ACHN (cell line): ENCODE measurements at regions not wholly inside any gene's neighbourhood (a gene's known extent, or its start where the extent isn't known, plus 50 kb on each side); places are given as distances from the start of the nearest gene placed in this dataset.
"Not testable (repeated sequence)": the region's sequence is repeated elsewhere in the genome, so short reads cannot be mapped to it uniquely, and the experiment has no call there.

Source experiments
- DNase-seq: peaks from one replicate; pipeline ENCODE4 v3.0.0-alpha.2; 2015
- in situ Hi-C: cut with HindIII; loops from 2 replicates; pipeline ENCODE4 v1.10.0; 2017; ENCODE audit warnings: low sequenced_read_pairs, low pct_ligation_motif_present, low pct_unique_long_range_greater_than_20kb

DNA sequence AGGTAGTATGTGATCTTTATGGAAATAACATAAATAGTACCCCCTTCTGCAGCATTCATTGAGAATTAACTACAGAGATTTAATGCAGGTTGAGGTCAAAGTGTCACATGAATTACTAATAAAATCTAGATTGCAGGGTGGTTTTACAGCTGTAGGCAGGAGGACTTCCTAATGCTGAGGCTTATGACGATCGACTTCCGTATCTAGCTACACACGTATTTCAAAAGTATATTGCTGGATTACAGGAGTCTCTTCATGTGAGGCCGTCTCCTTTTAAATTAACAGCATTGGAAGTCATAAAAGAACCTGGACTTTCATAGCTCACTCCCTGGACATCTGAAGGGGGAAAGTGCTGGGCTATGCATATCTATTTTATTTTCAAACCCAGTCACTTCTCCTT, 180.9 kb downstream of the OSTF1 start:
- DNase-seq = no peak
- in situ Hi-C loops = no loop called here

DNA sequence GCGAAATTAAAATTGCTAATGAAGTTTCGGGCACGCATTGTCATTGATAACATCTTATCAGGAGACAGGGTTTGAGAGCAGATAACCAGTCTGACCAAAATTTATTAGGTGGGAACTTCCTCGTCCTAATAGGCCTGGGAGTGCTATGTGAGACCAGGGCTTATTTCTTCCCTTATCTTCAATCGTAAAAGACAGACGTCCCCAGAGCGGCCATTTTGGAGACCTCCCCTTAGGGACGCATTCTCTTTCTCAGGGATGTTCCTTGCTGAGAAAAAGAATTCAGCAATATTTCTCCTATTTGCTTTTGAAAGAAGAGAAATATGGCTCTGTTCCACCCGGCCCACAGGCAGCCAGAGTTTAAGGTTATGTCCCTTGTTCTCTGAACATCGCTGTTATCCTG, 184.7 kb downstream of the OSTF1 start:
- in situ Hi-C loops = not testable (repeated sequence)

DNA sequence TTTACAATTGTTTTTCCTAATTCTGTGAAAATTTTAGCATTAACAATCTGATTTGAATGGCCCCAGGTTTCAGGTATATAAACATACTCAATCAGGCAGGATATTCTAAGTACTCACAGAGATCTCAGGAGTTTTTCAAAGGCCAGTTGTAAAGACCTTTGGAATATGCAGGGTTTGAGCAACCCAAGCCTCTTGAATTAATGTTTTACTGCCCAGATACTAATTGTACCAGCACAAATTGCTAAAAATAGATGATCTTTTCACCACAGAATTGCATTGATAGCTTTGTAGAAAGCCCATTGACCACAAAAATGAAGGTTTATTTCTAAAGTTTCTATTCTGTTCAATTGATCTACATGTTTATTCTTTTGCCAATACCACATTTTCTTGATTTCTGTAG, 186.5 kb downstream of the OSTF1 start:
- in situ Hi-C loops = no loop called here
- no peak for DNase-seq

More for the DNA sequence above, 184.7 kb downstream of the OSTF1 start:
- DNase-seq = not testable (repeated sequence)

DNA sequence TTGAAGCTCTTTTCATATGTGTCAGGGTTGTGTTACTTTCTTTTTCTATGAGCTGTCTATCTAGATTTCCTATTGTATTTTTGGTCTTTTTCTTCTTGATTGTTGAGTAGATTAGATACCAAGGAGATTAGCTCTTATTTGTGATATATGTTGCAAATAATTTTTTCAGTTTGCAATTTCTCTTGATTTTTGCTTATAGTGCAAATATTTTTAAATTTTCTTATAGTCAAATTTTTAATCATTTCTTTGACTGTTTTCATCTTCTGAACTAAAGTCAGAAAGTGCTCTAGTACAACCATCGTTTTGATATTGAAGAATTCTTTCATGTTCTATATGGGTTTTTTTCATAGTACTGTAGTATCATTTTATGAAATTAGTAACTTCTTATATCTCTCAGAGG, 193.7 kb downstream of the OSTF1 start:
- DNase-seq = no peak
- in situ Hi-C loops = no loop called here

DNA sequence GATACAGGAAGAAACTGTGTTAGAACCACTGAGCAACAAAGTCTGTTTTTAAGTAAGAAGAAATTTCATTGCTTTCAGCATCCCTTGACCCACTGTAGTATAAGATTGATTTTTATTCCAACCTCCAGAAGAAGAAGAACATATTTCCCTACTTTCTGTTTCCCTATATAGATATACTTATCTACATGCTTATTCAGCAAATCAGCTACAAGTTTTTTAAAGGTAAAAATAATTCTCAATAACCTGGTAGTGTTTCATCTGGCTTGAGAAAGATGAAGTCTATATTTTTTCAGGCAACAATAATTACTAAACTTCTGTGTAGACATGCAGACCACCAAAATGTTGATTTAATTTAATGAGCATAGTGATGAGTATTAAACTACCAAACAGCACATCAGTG, 201.0 kb downstream of the OSTF1 start:
- no peak for DNase-seq
- in situ Hi-C loops = no loop called here

DNA sequence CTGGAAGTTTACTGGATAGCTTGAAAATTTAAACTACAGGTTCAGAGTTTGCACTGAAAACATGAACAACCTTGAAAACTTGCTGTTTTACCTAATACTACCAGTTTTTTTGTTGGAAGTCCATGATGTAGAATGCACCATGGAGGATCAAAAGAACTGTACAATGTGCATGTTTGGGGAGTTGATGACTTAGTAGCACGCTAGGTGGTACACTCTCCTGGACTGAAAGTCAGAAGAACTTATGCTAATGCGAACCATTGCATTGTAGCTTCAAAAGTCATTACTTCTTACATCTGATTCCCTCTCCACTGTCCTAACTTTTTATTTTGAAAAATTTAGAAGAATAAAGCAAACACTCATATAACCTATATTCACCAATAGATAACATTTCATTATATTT, 211.0 kb downstream of the OSTF1 start:
- in situ Hi-C loops = no loop called here
- DNase-seq = no peak

DNA sequence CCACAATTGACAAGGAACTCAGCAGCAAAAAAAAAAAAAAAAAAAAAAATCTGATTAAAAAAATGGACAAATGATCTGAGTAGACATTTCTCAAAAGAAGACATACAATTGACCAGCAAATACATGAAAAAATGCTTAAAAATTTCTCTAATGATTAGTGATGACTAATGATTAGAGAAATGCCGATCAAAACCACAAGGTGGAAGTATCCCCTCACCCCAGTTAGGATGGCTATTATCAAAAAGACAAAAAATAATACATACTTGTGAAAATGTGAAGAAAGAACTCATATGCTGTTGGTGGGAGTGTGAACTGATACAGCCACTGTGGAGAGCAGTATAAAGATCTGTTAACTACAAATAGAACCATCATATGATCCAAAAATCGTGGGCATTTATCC, 245.3 kb downstream of the OSTF1 start:
- no peak for DNase-seq
- in situ Hi-C loops = no loop called here

DNA sequence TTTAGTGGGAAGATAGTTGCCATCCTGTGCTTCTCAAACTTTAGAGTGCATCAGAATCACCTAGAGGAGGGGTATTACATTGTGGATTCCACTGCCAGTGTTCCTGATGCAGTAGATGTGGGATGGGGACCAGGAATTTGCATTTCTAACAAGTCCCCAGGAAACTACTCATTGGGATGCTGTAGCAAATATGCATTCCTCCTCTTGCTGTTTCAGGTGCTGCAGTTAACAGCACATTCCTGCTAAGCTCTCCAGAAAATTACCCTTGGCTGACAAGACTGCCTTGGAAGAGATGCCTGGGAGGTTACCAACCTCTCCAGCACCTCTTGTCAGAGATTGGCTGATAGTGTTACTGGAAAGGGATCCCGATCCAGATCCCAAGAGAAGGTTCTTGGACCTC, 270.5 kb downstream of the OSTF1 start:
- in situ Hi-C loops = no loop called here
- no peak for DNase-seq

DNA sequence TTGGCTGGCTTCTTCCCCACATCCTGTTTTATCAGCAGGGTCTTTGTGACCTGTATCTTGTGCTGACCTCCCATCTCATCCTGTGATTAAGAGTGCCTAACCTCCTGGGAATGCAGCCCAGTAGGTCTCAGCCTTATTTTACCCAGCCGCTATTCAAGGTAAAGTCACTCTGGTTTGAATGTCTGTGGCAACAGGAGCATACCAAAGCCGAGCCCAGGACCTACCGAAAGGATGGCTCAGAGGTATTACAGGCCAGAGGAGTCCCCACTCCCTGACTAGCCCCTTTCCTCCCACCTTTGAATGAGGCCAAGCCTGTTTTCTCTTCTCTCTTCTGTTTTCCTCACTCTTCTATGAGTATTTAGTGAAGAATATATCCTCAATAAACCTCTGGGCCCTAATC, 271.3 kb downstream of the OSTF1 start:
- no peak for DNase-seq
- in situ Hi-C loops = no loop called here

DNA sequence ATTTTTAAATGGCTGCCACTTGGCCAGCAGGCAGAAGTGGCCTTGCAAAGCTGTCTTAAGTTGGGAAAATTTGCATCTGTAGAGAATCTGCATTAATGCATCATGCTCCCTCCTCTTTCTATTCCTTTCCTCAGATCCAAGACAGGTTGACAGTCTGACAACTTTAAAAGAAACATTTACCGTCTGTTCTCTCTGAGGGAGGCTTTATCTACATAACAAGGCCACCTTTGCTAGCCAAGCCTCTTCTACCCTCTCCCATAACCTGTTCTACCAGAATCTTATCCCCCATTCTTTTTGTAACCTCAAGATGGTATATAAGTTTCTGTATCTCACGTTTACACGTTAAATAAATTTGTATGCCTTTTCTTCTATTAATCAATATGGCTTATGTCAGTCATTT, 271.9 kb downstream of the OSTF1 start:
- no peak for DNase-seq
- in situ Hi-C loops = no loop called here

DNA sequence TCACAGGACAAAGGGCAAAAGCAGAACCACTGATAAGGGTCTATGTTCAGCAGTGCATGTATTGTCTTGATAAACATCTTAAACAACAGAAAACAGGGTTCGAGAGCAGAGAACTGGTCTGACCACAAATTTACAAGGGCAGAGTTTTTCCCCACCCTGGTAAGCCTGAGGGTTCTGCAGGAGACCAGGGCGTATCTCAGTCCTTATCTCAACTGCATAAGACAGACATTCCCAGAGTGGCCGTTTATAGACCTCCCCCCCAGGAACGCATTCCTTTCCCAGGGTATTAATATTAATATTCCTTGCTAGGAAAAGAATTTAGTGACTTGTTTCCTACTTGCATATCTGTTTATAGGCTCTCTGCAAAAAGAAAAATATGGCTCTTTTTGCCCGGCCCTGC, 274.1 kb downstream of the OSTF1 start:
- DNase-seq, in situ Hi-C loops: not testable (repeated sequence)

DNA sequence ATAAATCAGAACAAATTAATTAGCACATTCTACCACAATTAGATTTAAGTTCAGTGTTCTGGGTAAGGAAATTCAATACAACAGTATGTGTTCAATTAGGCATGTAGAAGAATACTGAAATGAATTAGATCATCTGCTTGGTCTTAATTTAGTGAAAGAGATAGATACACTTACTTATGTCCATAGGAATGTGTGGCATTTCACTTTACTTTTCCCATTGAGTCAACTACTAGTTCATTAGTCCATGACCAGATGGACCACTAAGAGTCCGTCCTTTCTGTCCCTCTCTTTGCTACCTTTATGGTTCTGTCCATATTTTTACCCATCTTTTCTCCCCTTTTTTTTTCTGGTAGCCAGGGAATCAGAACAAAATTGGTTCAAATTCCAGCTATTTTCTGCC, 276.9 kb downstream of the OSTF1 start:
- in situ Hi-C loops = no loop called here

DNA sequence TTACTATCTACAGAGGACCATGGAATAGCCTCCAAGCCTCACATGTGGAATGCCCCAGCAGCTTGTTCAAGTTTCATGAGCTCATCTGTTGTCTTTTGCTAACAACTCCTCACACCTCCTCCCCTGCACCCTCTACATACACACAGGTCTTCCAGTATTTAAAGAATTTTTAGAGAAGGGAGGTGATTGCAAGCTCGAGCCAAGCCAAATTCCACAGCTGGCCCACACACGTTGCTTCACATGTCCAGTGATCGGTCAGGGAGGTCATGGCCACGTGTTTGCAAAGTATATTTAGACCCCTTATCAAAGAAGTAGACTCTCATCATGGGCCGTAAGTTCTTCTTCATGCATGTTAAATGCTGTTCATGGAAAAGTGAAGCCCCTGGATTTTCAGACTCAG, 281.7 kb downstream of the OSTF1 start:
- DNase-seq = no peak
- in situ Hi-C loops = no loop called here

More for the DNA sequence above, 276.9 kb downstream of the OSTF1 start:
- no peak for DNase-seq

DNA sequence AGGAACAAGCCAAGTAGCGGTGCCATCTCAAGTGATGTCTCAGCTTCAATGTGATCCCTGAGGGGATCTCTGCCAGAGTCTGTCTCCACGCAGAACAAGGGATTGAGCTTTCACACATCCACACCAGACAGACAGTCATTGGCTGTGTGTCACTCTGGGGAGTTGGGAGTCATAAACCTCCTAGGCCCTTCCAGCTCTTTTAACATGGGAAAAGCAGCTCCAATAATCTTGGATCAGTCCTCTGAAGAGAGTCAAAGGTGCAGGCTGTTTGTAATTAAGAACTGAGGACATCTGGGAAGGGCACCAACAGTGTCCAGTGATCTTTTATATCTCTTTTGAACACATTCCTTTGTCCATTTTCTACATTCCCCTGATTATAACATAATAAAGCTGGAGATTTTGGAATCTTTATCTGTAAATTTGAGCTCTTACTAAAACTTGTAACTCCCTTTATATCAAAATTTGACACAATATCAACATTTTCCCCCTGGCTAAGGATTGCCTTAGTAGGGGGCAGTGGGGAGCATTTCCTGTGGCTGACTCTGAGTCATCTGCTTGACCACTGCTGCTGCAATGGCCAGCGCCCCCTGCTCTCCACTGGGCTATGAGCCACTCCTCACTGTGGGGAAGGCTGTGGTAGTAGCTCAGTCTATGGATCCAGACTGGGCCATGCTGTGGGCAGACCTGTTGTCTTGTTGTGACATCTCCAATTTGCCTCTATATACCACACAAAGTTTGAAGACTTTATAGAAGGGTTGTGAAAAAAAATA, 284.4 kb downstream of the OSTF1 start:
- peak; percentile 9 for DNase-seq
- in situ Hi-C loops = no loop called here

DNA sequence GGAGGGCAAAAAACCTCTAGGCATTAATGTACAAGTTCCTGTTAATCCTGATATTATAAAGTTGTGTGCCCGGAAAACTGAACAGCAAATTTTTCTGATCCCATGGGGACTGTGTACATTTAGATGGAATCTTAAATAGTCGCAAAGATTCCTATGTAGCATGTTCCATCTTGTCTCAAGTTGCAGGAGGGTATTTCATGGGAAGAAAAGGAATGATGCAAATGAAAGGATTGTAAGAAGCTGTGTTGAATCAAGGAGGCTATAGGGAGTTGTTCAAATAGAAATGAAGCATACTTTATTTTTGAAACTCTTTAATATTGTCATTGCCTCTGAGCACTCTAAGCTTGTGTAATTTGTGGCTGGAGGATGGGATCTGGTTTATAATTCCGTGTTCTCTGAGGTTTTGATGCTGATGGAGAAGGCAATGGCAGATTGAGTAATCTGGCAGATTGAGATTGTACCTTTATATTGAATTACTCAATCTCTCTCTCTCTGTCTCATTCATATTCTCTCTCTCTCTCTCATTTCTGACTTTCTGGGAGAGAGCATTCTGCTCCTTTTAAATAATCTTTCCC, 288.5 kb downstream of the OSTF1 start:
- in situ Hi-C loops = no loop called here

DNA sequence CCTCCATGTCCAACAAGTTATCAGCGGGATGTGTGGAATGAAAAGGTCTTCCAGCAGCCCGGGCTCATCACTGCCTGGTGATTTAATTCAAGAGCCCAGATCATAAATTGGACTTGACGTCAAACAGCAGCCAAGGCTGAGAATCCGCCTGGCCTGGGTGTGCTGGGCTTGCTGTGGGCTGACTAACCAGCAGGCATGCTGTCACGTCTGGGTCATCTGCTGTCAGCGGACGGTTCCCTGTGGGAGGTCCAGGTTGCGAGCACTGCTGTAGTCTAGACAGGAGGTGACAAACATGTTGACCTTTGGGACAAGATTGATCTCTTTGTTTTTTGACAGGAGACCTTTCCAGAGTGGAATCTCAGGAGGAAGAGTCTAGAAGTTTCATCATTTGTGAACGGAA, 289.7 kb downstream of the OSTF1 start:
- in situ Hi-C loops = no loop called here
- no peak for DNase-seq

More for the DNA sequence above, 288.5 kb downstream of the OSTF1 start:
- DNase-seq = no peak

DNA sequence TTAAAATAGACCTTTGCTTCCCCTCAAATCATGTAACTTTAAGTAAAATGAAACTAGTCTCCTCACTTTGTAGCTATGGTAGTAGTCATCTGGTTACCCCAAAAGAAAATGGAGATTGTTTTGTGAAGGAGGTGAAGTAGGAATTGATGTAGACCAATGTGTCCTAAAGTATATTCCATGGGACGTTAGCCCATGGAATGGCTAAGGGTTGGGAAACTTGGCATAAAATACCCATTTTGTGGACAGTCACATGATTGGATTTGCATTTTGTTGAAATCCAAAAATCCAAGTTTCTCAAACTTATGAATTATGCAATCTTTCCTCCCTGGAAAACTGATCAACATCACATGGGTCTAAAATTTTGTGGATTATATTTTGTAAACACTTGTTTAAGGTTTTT, 290.6 kb downstream of the OSTF1 start:
- DNase-seq = no peak
- in situ Hi-C loops = no loop called here

DNA sequence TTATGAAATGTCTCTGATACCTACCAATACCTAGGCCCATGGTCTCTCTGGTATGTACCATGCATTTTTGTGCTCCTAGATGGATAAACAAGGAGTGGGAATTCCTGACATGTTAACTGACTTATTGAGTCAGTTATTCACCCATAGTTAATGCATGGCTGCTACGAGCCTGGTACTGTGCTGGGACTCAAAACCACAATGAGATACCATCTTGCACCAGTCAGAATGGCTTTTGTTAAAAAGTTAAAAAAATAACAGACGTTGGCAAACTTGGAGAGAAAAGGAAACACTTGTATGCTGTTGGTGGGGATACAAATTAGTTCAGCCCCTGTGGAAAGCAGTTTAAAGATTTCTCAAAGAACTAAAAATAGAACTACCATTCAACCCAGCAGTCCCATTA, 293.8 kb downstream of the OSTF1 start:
- no peak for DNase-seq
- in situ Hi-C loops = no loop called here

DNA sequence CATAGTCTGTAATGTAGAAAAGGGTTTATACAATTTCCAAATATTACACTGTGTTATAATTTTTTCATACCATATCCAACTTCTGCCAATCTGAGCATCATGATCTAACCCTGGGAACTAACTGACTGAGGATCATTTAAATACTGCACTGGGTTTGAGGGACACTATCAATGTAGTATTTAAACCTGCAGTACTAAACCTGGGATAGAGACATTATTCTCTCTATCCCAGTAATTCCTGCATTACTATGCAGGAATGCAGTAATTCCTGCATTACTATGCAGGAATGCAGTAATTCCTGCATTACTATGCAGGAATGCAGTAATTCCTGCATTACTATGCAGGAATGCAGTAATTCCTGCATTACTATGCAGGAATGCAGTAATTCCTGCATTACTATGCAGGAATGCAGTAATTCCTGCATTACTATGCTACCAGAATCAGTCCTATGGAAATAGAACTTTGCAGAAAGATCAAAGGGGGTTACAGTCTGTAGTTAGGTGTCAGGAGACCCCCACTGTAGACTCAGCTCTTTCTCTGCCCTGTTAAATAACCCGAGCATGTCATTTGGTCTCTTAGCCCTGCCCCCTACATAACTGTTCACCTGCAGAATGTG, 295.2 kb downstream of the OSTF1 start:
- in situ Hi-C loops, DNase-seq: not testable (repeated sequence)

DNA sequence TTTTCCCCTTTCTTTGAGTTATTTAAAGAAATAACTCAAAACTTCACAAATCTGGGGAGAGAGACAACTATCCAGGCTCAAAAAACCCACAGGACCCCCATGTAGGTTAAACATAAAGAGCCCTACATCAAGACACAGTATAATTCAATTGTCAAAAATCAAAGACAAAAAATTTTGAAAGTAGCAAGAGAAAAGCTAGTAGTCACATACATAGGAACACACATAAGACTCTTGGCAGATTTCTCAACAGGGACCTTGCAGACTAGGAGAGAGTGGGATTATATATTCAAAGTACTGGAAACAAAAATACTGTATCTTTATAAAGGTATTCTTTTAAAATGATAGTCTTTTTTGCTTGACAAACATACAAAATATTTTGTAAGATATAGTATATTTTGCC, 296.9 kb downstream of the OSTF1 start:
- in situ Hi-C loops = no loop called here
- DNase-seq = no peak
